ENCODE measurements at regions not wholly inside any gene's neighbourhood (a gene's known extent, or its start where the extent isn't known, plus 50 kb on each side); places are given as distances from the start of the nearest gene placed in this dataset.
"Not testable (repeated sequence)": the region's sequence is repeated elsewhere in the genome, so short reads cannot be mapped to it uniquely, and the experiment has no call there.

DNA sequence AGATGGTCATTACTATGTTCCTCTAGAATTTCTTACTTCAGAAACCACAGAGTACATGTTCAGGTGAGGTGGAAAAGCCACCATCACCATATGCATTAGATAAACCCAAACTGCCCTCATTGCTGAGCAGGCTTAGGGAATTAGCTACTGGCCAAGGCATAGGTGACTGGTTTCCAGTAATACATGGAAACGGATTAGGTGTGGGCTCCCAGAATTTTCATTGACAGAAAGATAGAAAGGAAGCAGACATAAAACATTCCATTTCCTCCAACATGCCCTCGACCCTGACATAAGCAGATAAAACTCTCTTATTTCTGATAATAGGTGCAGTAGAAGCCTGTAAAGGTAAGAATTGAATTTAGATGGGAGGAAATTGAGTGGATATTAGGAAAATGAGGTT lies 1466.1 kb downstream of the SUCLG1 start:
- no peak for DNase-seq (ENCODE audit: low read depth, low spot score)

- not testable (repeated sequence) for DNase-seq (ENCODE audit: low read depth, low spot score)
Observed at GRCh38 chr2:82987706-82988105, 1471.4 kb downstream of the SUCLG1 start.

DNA sequence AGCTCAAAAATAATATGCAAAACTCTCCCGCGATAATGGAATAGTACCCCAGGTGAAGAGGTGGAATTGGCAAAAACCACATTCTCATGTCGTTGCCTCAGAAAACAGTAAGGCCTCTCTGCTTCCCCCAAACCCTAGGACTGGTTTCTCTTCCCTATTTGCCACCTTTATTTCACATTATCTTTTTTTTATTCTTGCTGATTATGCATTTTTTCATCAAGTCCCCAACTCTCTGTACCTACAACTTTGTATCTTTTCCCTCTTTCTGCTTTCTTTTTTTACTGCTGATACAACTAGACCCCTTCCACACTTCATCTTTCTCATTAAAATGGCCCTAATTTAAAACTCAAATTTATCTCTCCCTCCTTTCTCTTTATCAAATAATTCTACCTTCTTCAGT lies 1472.2 kb downstream of the SUCLG1 start:
- DNase-seq (ENCODE audit: low read depth, low spot score), result no peak

- no peak for DNase-seq (ENCODE audit: low read depth, low spot score)
Observed at GRCh38 chr2:82985572-82986197, 1473.4 kb downstream of the SUCLG1 start.

DNA sequence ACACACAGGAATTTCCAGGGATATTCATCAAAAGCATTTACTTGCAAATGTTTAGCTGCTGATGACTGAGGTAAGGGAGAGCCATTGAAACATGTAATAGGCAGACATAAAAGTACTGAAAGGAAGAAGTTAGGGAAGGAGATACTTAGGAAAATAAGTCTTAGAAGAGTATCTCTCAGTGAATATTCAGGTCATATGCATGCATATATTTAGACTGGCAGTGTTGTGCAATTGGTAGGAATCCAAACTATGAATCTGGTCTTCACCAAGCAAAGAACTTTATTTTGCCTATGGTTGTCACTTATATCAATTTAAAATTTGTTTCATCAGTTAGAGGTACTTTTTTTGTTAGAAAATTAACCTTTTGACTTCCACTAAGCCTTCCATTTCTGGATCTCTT lies 1490.7 kb downstream of the SUCLG1 start:
- DNase-seq (ENCODE audit: low read depth, low spot score), result no peak

DNA sequence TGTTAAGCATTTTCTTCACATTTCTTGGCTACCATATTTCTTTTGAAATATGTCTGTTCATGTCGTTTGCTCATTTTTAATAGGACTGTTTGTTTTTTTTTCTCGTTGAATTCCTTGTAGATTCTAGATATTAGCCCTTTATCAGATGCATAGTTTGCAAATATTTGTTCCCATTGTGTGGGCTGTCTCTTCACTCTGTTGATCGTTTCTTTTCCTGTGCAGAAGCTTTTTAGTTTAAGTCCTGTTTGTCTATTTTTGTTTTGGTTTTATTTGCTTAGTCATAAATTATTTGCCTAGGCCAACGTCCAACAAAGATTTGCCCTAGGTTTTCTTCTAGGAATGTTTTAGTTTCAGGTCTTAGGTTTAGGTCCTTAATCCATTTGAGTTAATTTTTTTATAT lies 1494.7 kb downstream of the SUCLG1 start:
- no peak for DNase-seq (ENCODE audit: low read depth, low spot score)

DNA sequence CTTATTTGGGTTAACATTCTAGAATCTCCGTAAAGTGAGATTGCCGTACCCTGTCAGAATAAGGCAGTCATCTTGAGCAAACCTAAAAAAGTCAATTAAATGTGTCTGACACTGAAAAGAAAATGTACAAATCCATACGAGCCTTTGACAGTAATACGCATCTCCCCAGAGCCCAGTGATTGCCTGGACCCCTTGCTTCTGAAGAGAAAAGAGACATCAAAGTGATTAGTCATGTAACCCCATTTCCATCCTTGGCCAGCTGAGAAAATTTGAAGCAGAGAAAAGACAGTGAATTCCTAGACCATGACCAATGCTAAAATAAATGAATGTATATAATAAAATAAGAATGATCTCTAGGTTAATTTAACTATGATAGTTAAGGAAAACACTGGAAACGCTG lies 1499.4 kb downstream of the SUCLG1 start:
- DNase-seq (ENCODE audit: low read depth, low spot score), result no peak

GRCh38 chr2:82954868-82955267 lies 1504.2 kb downstream of the SUCLG1 start:
- DNase-seq (ENCODE audit: low read depth, low spot score), result no peak

DNA sequence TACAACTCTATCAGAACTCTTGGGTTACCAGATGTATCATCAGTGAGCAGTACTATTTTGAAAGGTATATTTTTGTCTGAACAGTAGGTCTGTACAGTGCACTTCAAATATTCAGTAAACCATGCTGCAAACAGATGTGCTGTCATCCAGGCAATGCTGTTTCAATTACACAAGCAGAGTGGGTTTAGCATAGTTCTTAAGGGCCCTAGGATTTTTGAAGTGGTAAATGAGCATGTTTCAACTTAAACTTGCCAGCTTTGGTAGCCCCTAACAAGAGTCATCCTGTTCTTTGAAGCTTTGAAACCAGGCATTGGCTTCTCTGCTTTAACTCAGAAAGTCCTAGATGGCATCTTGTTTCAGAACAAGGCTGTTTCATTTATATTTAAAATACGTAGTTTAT lies 1519.9 kb downstream of the SUCLG1 start:
- DNase-seq (ENCODE audit: low read depth, low spot score), result no peak

- not testable (repeated sequence) for DNase-seq (ENCODE audit: low read depth, low spot score)
Observed at GRCh38 chr2:82938321-82938845, 1520.7 kb downstream of the SUCLG1 start.

- DNase-seq (ENCODE audit: low read depth, low spot score), result no peak
Observed at GRCh38 chr2:82913566-82913965, 1545.5 kb downstream of the SUCLG1 start.

DNA sequence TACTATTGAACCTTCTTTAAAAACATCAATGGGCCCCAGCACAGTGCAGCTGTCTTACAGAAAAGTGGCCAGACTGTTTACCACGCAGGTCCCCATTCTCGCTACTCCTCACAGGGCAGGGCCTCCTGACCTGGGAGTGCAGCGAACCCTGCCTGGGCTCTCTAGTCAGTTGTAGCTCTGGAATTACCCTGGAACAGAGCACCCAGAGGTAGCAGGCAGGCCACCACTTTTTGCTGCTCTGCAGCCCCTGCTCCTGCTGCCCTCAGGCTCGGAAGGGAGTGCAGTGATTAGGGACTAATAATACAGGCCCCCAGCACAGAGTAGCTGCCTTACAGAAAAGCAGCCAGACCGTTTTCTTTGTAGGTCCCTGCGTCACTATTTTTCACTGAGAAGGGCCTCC lies 1563.0 kb downstream of the SUCLG1 start:
- DNase-seq (ENCODE audit: low read depth, low spot score), result no peak

DNA sequence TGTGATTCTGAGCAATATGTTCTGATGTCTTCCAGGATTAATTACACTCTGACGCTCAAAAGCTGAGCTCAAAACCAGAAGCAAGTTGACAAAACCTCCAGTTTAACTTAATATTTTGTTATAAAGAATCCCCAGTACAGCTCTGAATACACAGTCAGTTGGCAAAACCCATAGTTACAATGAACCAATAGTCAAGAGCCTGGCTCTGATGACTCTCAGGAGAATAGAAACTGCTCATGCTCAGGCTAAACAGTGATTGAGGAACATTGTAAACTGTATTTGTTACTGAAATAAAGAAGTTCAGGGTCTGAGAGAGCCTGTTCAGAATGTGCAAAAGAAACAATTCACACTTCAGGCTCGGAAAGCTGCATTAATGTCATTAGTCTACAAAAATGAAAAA lies 1565.9 kb downstream of the SUCLG1 start:
- no peak for DNase-seq (ENCODE audit: low read depth, low spot score)

DNA sequence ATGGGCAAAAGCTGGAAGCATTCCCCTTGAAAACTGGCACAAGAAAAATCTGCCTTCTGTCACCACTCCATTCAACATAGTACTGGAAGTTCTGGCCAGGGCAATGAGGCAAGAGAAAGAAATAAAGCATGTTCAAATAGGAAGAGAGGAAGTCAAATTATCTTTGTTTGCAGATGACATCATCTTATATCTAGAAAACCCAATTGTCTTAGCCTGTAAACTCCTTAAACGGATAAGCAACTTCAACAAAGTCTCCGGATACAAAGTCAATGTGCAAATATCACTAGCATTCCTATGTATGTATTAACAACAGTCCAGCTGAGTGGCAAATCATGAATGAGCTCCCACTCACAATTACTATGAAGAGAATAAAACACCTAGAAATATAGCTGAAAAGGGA lies 1579.3 kb downstream of the SUCLG1 start:
- DNase-seq (ENCODE audit: low read depth, low spot score), result no peak

DNA sequence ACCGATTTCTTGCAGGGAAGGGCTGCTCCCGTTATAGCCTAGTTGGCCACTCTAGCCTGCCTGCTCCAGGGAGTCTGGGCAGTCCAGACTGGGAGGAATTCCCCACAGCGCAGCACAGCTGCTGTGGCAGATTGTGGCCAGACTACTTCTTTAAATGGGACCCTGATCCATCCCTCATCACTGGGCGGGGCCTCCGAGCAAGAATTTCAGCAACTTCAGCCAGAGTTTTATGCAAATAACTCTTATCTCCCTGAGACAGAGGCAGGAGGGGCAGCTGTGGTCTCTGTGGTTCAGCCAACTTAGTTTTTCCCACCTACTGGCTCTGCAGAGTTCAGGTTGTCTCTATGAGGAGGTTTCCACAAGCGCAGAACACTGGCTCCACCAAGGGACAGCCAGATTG lies 1583.2 kb downstream of the SUCLG1 start:
- no peak for DNase-seq (ENCODE audit: low read depth, low spot score)

GRCh38 chr2:82857967-82858366 lies 1601.1 kb downstream of the SUCLG1 start:
- DNase-seq (ENCODE audit: low read depth, low spot score), result no peak

DNA sequence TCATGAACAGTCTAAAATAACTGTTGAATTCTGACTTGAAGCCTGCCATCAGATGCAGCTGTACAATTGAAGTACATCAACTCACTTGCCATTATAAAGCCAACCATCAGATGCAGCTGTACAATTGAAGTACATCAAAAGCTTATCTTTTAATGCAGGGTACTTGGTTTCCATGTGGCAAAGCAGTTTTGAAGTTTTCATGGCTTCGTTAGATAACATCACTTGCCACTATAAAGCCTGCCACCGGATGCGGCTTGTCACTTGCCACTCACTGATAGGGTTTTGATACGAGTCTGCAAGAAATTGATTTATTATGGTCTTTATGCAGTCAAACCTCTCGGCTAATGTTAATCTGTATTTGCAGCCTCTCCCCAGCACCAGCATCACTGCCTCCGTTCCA lies 1605.8 kb downstream of the SUCLG1 start:
- DNase-seq (ENCODE audit: low read depth, low spot score), result no peak

DNA sequence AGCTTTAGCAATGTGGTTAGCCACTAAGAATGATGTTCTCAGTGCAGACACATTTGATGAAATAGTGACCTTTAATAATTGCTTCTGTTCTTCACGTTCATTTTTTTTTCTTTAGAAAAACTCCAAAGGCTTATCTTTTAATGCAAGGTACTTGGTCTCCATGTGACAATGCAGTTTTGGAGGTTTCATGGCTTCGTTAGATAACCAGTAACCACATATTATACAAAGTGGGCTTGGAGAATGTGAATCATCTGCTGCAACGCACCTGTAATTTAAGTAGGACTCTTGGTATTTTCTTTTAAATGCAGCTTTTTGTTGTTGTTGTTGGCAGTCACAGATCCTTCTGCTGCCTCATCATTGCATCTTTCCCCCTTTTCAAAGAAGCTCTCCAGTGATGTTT lies 1606.3 kb downstream of the SUCLG1 start:
- DNase-seq (ENCODE audit: low read depth, low spot score), result no peak

DNA sequence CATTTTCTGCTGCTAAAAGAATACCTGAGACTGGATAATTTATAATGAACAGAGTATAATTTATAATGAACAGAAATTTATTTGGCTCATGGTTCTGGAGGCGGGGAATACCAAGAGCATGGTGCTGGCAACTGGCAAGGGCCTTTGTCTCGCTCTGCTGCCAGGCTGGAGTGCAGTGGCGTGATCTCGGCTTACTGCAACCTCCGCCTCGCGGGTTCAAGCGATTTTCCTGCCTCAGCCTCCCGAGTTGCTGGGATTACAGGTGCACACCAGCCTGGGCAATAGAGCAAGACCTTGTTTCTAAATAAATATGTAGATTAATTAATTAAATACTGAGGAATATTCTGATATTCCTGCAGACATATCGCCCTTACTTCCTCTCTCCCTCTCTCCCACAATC lies 1610.8 kb downstream of the SUCLG1 start:
- DNase-seq (ENCODE audit: low read depth, low spot score), result no peak

GRCh38 chr2:82839036-82839435 lies 1620.0 kb downstream of the SUCLG1 start:
- no peak for DNase-seq (ENCODE audit: low read depth, low spot score)

- no peak for DNase-seq (ENCODE audit: low read depth, low spot score)
Observed at GRCh38 chr2:82837588-82838304, 1621.3 kb downstream of the SUCLG1 start.

DNA sequence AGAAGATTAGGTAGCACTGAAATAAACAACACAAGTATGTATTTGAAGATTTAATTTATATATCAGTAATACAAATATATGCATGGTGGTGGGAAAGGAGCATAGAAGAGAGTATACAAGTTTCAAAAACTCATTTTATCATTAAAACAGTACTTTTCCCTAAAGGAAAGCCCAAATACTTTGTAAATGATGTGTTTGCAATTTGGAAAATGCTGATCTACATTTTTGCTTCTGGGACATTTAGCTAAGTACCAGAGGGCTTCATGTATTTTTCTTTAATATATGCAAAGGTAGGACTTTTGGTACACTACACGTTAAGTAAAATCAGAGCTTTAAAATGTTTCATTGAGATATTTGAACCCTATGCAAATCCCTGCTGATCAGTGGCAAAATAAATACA lies 1624.2 kb downstream of the SUCLG1 start:
- DNase-seq (ENCODE audit: low read depth, low spot score), result no peak

- no peak for DNase-seq (ENCODE audit: low read depth, low spot score)
Observed at GRCh38 chr2:82827426-82827825, 1631.7 kb downstream of the SUCLG1 start.

All from activated CD4-positive, CD25-positive, alpha-beta regulatory T cell treated with anti-CD3 and anti-CD28 coated beads, Interleukin-2, amount 50 U/mL, for 16 hours (primary cell).